ENCODE measurements at regions not wholly inside any gene's neighbourhood (a gene's known extent, or its start where the extent isn't known, plus 50 kb on each side); places are given as distances from the start of the nearest gene placed in this dataset.

GRCh38 chr7:131251371-131251770 is 76.3 kb upstream of the MKLN1 start:
- Histone ChIP-seq H4K20me1 (ENCODE audit: insufficient read depth, low read length) (no peaks in the 10 kb centered on the region), H3K4me2 (replicated peaks; ENCODE audit: extremely low read depth, low read length, poor library complexity, severe bottlenecking) (no peak overlapping the region), H3K79me2 (ENCODE audit: insufficient read depth, low read length) (no peaks in the 10 kb centered on the region), H3K9ac (ENCODE audit: insufficient read depth, low read length, poor library complexity, severe bottlenecking) (no peak overlapping the region), H3K4me3 (replicated peaks in 1 of 3; ENCODE audit: low read depth in 2 of 3, low read length in 3 of 3) (no peak overlapping the region), H3K27me3 (ENCODE audit: control insufficient read depth in 2 of 2, insufficient read depth in 2 of 2, low read length in 2 of 2) (no peaks in the 10 kb centered on the region), H2AFZ (ENCODE audit: insufficient read depth, low read depth, low read length, poor library complexity, severe bottlenecking) (no peak overlapping the region), H3K4me1 (ENCODE audit: control insufficient read depth in 1 of 2, insufficient read depth in 2 of 2, low read length in 2 of 2) (no peaks in the 10 kb centered on the region), H3K27ac (ENCODE audit: low read depth in 1 of 2, low read length in 2 of 2) (no peak overlapping the region), H3K36me3 (replicated peaks in 1 of 2; ENCODE audit: control insufficient read depth in 1 of 2, insufficient read depth in 2 of 2, low read length in 2 of 2) (no peaks in the 10 kb centered on the region), H3K9me3 (replicated peaks in 1 of 2; ENCODE audit: control insufficient read depth in 1 of 2, insufficient read depth in 1 of 2, low read length in 2 of 2) (peaks cover 24 to 31% of the 10 kb centered on the region in 2 donors)
- no peak for DNase-seq
- Mint-ChIP-seq H3K9me3 (peaks cover 18 to 37% (median 29%) of the 10 kb centered on the region in 7 donors), H3K4me1 (peaks cover 2% of the 10 kb centered on the region), H3K27me3 (ENCODE audit: low read depth in 3 of 3) (peaks cover 0 to 5% (median 4%) of the 10 kb centered on the region in 3 donors), H3K27ac (no peak overlapping the region), H3K36me3 (no peaks in the 10 kb centered on the region), H3K4me3 (no peak overlapping the region)
- no CpG with 5 or more reads among the region's 2 CpGs for WGBS (ENCODE audit: insufficient coverage)
- intact Hi-C loops (cut with micrococcal nuclease) = no loop called here
- TF ChIP-seq CTCF (IDR thresholded peaks at IDR 0.05) = no peak

- no peak for DNase-seq
- Histone ChIP-seq H3K36me3 (replicated peaks in 1 of 2; ENCODE audit: control insufficient read depth in 1 of 2, insufficient read depth in 2 of 2, low read length in 2 of 2) (no peaks in the 10 kb centered on the region), H3K4me1 (ENCODE audit: control insufficient read depth in 1 of 2, insufficient read depth in 2 of 2, low read length in 2 of 2) (no peaks in the 10 kb centered on the region), H3K9me3 (replicated peaks in 1 of 2; ENCODE audit: control insufficient read depth in 1 of 2, insufficient read depth in 1 of 2, low read length in 2 of 2) (peaks cover 24 to 31% of the 10 kb centered on the region in 2 donors), H3K4me2 (replicated peaks; ENCODE audit: extremely low read depth, low read length, poor library complexity, severe bottlenecking) (no peak overlapping the region), H3K79me2 (ENCODE audit: insufficient read depth, low read length) (no peaks in the 10 kb centered on the region), H3K4me3 (replicated peaks in 1 of 3; ENCODE audit: low read depth in 2 of 3, low read length in 3 of 3) (no peak overlapping the region), H4K20me1 (ENCODE audit: insufficient read depth, low read length) (no peaks in the 10 kb centered on the region), H3K27ac (ENCODE audit: low read depth in 1 of 2, low read length in 2 of 2) (no peak overlapping the region), H2AFZ (ENCODE audit: insufficient read depth, low read depth, low read length, poor library complexity, severe bottlenecking) (no peak overlapping the region), H3K9ac (ENCODE audit: insufficient read depth, low read length, poor library complexity, severe bottlenecking) (no peak overlapping the region), H3K27me3 (ENCODE audit: control insufficient read depth in 2 of 2, insufficient read depth in 2 of 2, low read length in 2 of 2) (no peaks in the 10 kb centered on the region)
- H3K27ac Mint-ChIP-seq = no peak overlapping the region
- peaks cover 18 to 39% (median 31%) of the 10 kb centered on the region in 7 donors for H3K9me3 Mint-ChIP-seq
- no CpG with 5 or more reads among the region's 1 CpG for WGBS (ENCODE audit: insufficient coverage)
- TF ChIP-seq CTCF (IDR thresholded peaks at IDR 0.05) = no peak
- peaks cover 2% of the 10 kb centered on the region for H3K4me1 Mint-ChIP-seq
- peaks cover 0 to 7% (median 4%) of the 10 kb centered on the region in 3 donors for H3K27me3 Mint-ChIP-seq (ENCODE audit: low read depth in 3 of 3)
- intact Hi-C loops (cut with micrococcal nuclease) = no loop called here
- H3K4me3 Mint-ChIP-seq = no peak overlapping the region
- H3K36me3 Mint-ChIP-seq = no peaks in the 10 kb centered on the region
Measured at GRCh38 chr7:131252976-131253375, 74.7 kb upstream of the MKLN1 start.

All from CD14-positive monocyte (primary cell).